ENCODE measurements at regions not wholly inside any gene's neighbourhood (a gene's known extent, or its start where the extent isn't known, plus 50 kb on each side); places are given as distances from the start of the nearest gene placed in this dataset.

DNA sequence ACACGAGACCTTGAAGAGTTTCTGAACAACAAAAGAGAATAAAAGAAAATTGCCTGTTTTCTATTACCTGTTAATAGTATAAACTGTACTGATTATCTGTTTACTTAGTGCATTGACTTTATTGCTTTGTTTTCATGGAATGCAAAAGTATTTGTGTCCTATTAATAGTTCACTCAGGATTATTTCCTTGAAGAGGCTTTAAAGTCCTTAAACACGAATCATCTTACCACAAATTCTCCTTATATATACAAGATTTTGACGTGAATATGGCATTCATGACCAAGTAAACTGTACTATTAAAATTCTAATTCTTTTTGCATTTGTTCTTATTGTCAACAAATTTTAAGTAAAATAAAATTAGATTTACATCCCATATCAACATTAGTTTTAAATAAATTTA is 513.0 kb downstream of the NTRK3 start:
- DNase-seq (ENCODE audit: low read depth in 1 of 2, low spot score in 1 of 2), result no peak
- Histone ChIP-seq H3K27ac (replicated peaks) (no peak overlapping the region), H3K4me3 (replicated peaks; ENCODE audit: insufficient read depth, low read length) (no peak overlapping the region), H3K27me3 (ENCODE audit: insufficient read depth, poor library complexity, severe bottlenecking) (no peaks in the 10 kb centered on the region)
- TF ChIP-seq, protein P1, sequence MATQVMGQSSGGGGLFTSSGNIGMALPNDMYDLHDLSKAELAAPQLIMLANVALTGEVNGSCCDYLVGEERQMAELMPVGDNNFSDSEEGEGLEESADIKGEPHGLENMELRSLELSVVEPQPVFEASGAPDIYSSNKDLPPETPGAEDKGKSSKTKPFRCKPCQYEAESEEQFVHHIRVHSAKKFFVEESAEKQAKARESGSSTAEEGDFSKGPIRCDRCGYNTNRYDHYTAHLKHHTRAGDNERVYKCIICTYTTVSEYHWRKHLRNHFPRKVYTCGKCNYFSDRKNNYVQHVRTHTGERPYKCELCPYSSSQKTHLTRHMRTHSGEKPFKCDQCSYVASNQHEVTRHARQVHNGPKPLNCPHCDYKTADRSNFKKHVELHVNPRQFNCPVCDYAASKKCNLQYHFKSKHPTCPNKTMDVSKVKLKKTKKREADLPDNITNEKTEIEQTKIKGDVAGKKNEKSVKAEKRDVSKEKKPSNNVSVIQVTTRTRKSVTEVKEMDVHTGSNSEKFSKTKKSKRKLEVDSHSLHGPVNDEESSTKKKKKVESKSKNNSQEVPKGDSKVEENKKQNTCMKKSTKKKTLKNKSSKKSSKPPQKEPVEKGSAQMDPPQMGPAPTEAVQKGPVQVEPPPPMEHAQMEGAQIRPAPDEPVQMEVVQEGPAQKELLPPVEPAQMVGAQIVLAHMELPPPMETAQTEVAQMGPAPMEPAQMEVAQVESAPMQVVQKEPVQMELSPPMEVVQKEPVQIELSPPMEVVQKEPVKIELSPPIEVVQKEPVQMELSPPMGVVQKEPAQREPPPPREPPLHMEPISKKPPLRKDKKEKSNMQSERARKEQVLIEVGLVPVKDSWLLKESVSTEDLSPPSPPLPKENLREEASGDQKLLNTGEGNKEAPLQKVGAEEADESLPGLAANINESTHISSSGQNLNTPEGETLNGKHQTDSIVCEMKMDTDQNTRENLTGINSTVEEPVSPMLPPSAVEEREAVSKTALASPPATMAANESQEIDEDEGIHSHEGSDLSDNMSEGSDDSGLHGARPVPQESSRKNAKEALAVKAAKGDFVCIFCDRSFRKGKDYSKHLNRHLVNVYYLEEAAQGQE (IDR thresholded peaks at IDR 0.05; ENCODE audit: insufficient replicate concordance, low read depth), result no peak
- TF ChIP-seq SPI1 (IDR thresholded peaks at IDR 0.05; ENCODE audit: borderline replicate concordance, low read depth) (no peak), POLR2AphosphoS5 (IDR thresholded peaks at IDR 0.05; ENCODE audit: low read depth) (no peak), GABPA (IDR thresholded peaks at IDR 0.05; ENCODE audit: low read depth) (no peak)
- TF ChIP-seq, protein P2, sequence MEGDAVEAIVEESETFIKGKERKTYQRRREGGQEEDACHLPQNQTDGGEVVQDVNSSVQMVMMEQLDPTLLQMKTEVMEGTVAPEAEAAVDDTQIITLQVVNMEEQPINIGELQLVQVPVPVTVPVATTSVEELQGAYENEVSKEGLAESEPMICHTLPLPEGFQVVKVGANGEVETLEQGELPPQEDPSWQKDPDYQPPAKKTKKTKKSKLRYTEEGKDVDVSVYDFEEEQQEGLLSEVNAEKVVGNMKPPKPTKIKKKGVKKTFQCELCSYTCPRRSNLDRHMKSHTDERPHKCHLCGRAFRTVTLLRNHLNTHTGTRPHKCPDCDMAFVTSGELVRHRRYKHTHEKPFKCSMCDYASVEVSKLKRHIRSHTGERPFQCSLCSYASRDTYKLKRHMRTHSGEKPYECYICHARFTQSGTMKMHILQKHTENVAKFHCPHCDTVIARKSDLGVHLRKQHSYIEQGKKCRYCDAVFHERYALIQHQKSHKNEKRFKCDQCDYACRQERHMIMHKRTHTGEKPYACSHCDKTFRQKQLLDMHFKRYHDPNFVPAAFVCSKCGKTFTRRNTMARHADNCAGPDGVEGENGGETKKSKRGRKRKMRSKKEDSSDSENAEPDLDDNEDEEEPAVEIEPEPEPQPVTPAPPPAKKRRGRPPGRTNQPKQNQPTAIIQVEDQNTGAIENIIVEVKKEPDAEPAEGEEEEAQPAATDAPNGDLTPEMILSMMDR (IDR thresholded peaks at IDR 0.05; ENCODE audit: insufficient read depth, low read length), result no peak

DNA sequence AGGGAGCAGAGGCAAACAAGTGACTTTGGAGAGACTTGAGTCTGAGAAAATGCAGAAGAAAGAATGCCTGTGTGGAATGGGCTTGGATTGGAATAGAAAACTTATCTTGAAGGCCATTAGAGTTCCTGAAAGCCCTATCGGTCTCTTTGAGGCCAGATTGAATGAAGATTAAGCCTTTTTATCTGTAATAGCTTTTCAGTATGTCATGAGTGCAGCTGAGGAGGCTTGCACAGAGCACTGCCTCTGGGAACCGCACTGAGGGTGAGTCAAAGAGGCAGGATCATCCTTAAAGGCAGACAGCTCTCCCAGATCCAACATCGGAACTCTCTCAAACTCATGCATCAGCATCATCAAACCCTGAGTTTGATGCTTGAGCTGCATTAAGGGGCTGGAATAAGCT is 515.2 kb downstream of the NTRK3 start:
- Histone ChIP-seq H3K27ac (replicated peaks) (no peak overlapping the region), H3K27me3 (ENCODE audit: insufficient read depth, poor library complexity, severe bottlenecking) (no peaks in the 10 kb centered on the region), H3K4me3 (replicated peaks; ENCODE audit: insufficient read depth, low read length) (no peak overlapping the region)
- TF ChIP-seq, protein P1 (IDR thresholded peaks at IDR 0.05; ENCODE audit: insufficient replicate concordance, low read depth), result no peak
- TF ChIP-seq SPI1 (IDR thresholded peaks at IDR 0.05; ENCODE audit: borderline replicate concordance, low read depth), result no peak
- TF ChIP-seq GABPA (IDR thresholded peaks at IDR 0.05; ENCODE audit: low read depth), result no peak
- TF ChIP-seq, protein P2 (IDR thresholded peaks at IDR 0.05; ENCODE audit: insufficient read depth, low read length), result no peak
- TF ChIP-seq POLR2AphosphoS5 (IDR thresholded peaks at IDR 0.05; ENCODE audit: low read depth), result no peak
- DNase-seq (ENCODE audit: low read depth in 1 of 2, low spot score in 1 of 2), result no peak

DNA sequence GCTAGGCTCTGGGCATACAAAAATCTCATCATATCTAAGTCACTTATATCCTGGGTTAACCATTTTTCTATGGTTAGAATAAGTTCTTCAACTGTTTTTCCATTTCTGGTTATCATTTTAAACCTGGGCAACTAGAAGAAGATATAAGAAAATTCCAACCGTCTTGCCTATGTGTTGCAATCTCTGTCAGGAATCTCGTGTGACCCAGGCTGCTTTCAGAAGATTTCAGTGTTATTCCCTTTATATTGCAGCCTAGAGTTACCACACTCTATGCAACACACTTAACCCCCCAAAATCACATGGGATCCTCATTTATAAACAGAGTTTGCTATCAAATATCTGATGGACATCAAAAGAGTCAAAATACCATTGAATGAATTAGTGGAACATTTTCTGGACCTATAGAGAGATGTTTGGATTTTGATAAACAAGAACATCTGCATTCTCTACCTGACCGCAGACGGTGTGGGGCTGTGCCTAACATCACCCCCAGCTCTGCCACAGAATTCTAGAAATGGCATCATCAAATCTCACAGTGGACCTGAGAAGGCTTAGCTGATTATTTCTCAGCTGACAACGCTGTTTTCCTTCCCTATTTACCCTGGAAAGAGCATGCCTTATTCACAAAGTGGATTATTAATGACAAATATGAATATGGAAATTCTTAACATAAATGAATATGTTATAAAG is 515.7 kb downstream of the NTRK3 start:
- no peak for DNase-seq (ENCODE audit: low read depth in 1 of 2, low spot score in 1 of 2)
- H3K27ac ChIP-seq (replicated peaks), result no peak overlapping the region
- H3K27me3 ChIP-seq (ENCODE audit: insufficient read depth, poor library complexity, severe bottlenecking), result no peaks in the 10 kb centered on the region
- TF ChIP-seq POLR2AphosphoS5 (IDR thresholded peaks at IDR 0.05; ENCODE audit: low read depth) (no peak), GABPA (IDR thresholded peaks at IDR 0.05; ENCODE audit: low read depth) (no peak), SPI1 (IDR thresholded peaks at IDR 0.05; ENCODE audit: borderline replicate concordance, low read depth) (no peak)
- TF ChIP-seq, protein P1 (IDR thresholded peaks at IDR 0.05; ENCODE audit: insufficient replicate concordance, low read depth), result no peak
- TF ChIP-seq, protein P2 (IDR thresholded peaks at IDR 0.05; ENCODE audit: insufficient read depth, low read length), result no peak
- H3K4me3 ChIP-seq (replicated peaks; ENCODE audit: insufficient read depth, low read length), result no peak overlapping the region

All from HL-60 (cell line).